MM.1S (cell line): ENCODE measurements at regions not wholly inside any gene's neighbourhood (a gene's known extent, or its start where the extent isn't known, plus 50 kb on each side); places are given as distances from the start of the nearest gene placed in this dataset.

ENCODE experiments used
- DNase-seq: peaks from one replicate; pipeline ENCODE4 v3.0.0-alpha.2; 2015
- H2AFZ ChIP-seq: fragments of 300-600 bp; sonication (generic); 2 replicates; pipeline ENCODE4 v1.6.0; 2016; ENCODE audit warnings: antibody characterized with exemption, low read length
- H3F3A ChIP-seq: fragments of 300-600 bp; sonication (generic); 2 replicates; pipeline ENCODE4 v1.6.1; 2016; ENCODE audit warnings: mild to moderate bottlenecking, antibody characterized with exemption, low read length, moderate library complexity, mixed read lengths; ENCODE audit not compliant: insufficient read depth
- H3K27ac ChIP-seq: fragments of 300-600 bp; sonication (generic); 2 replicates; pipeline ENCODE4 v1.5.1; 2016; ENCODE audit warnings: mild to moderate bottlenecking, low read length
- H3K27me3 ChIP-seq: fragments of 300-600 bp; sonication (generic); replicated peaks from 2 replicates; pipeline ENCODE4 v1.6.0; 2016; ENCODE audit warnings: low read length; ENCODE audit not compliant: insufficient read depth
- H3K36me3 ChIP-seq: fragments of 300-600 bp; sonication (generic); replicated peaks from 2 replicates; pipeline ENCODE4 v1.6.1; 2016; ENCODE audit warnings: mild to moderate bottlenecking, low read length, mixed read lengths; ENCODE audit not compliant: insufficient read depth
- H3K4me1 ChIP-seq: fragments of 300-600 bp; sonication (generic); 2 replicates; pipeline ENCODE4 v1.6.1; 2016; ENCODE audit warnings: low read length, mixed read lengths
- H3K4me2 ChIP-seq: fragments of 300-600 bp; sonication (generic); 2 replicates; pipeline ENCODE4 v1.6.0; 2016; ENCODE audit warnings: low read depth, low read length
- H3K4me3 ChIP-seq: fragments of 300-600 bp; sonication (generic); 2 replicates; pipeline ENCODE4 v1.5.1; 2016; ENCODE audit warnings: low read length, mixed read lengths
- H3K79me2 ChIP-seq: fragments of 300-600 bp; sonication (generic); 2 replicates; pipeline ENCODE4 v1.6.1; 2016; ENCODE audit warnings: mixed run types, low read length, mixed read lengths
- H3K9ac ChIP-seq: fragments of 300-600 bp; sonication (generic); 2 replicates; pipeline ENCODE4 v1.6.1; 2016; ENCODE audit warnings: low read length, mixed read lengths
- H3K9me2 ChIP-seq: fragments of 300-600 bp; sonication (generic); replicated peaks from 2 replicates; pipeline ENCODE4 v1.6.1; 2016; ENCODE audit warnings: mild to moderate bottlenecking, low read length, mixed read lengths; ENCODE audit not compliant: insufficient read depth
- H3K9me3 ChIP-seq: fragments of 300-600 bp; sonication (generic); replicated peaks from 2 replicates; pipeline ENCODE4 v1.6.1; 2016; ENCODE audit warnings: mild to moderate bottlenecking, low read length, mixed read lengths; ENCODE audit not compliant: insufficient read depth
- H4K20me1 ChIP-seq: fragments of 300-600 bp; sonication (generic); 2 replicates; pipeline ENCODE4 v1.6.1; 2016; ENCODE audit warnings: mild to moderate bottlenecking, low read length, moderate library complexity, mixed read lengths; ENCODE audit not compliant: insufficient read depth
- CTCF ChIP-seq: fragments of 300-600 bp; sonication (generic); IDR thresholded peaks from 2 replicates; pipeline ENCODE4 v1.5.1; 2016; ENCODE audit warnings: antibody characterized with exemption, low read length, mixed read lengths
- EZH2 ChIP-seq: fragments of 300-600 bp; sonication (generic); optimal IDR thresholded peaks from 2 replicates; pipeline ENCODE3; 2017; ENCODE audit warnings: low read depth, mild to moderate bottlenecking, antibody characterized with exemption, low read length, mixed read lengths
- EZH2phosphoT487 ChIP-seq: fragments of 300-600 bp; sonication (generic); IDR thresholded peaks from 2 replicates; pipeline ENCODE4 v1.6.1; 2018; ENCODE audit warnings: antibody characterized with exemption, low read length

GRCh38 chr6:2509711-2510110, 241.0 kb downstream of the MYLK4 start:
- Histone ChIP-seq H3K4me1 (no peaks in the 10 kb centered on the region), H3K4me3 (no peak overlapping the region), H3K27ac (no peak overlapping the region), H4K20me1 (no peaks in the 10 kb centered on the region), H3K9me3 (no peaks in the 10 kb centered on the region), H3F3A (no peaks in the 10 kb centered on the region), H3K9me2 (no peaks in the 10 kb centered on the region), H3K36me3 (no peaks in the 10 kb centered on the region), H3K9ac (no peak overlapping the region), H3K4me2 (no peak overlapping the region), H3K79me2 (no peaks in the 10 kb centered on the region), H2AFZ (no peak overlapping the region), H3K27me3 (peaks cover 5% of the 10 kb centered on the region; the same call in 1 of the 2 replicates)
- TF ChIP-seq EZH2phosphoT487 = no peak
- TF ChIP-seq CTCF = no peak
- no peak for TF ChIP-seq EZH2
- no peak for DNase-seq

- no peak overlapping the region for H2AFZ ChIP-seq
- no peaks in the 10 kb centered on the region for H4K20me1 ChIP-seq
- no peaks in the 10 kb centered on the region for H3K79me2 ChIP-seq
- no peak overlapping the region for H3K4me3 ChIP-seq
- H3K9me2 ChIP-seq = no peaks in the 10 kb centered on the region
- H3F3A ChIP-seq = no peaks in the 10 kb centered on the region
- TF ChIP-seq CTCF (no peak), EZH2 (no peak)
- H3K9me3 ChIP-seq = no peaks in the 10 kb centered on the region
- no peaks in the 10 kb centered on the region for H3K4me1 ChIP-seq
- H3K9ac ChIP-seq = no peak overlapping the region
- H3K27ac ChIP-seq = no peak overlapping the region
- no peak overlapping the region for H3K4me2 ChIP-seq
- DNase-seq = no peak
- H3K36me3 ChIP-seq = no peaks in the 10 kb centered on the region
- peaks cover 5% of the 10 kb centered on the region; the same call in 1 of the 2 replicates for H3K27me3 ChIP-seq
Measured at GRCh38 chr6:2508071-2508470, 242.7 kb downstream of the MYLK4 start.

- Histone ChIP-seq H2AFZ (no peak overlapping the region), H3K27me3 (peaks cover 5% of the 10 kb centered on the region; the same call in 1 of the 2 replicates), H4K20me1 (no peaks in the 10 kb centered on the region)
Measured at GRCh38 chr6:2507521-2508037, 243.1 kb downstream of the MYLK4 start.

GRCh38 chr6:2507016-2507415, 243.7 kb downstream of the MYLK4 start:
- Histone ChIP-seq H4K20me1 (no peaks in the 10 kb centered on the region), H3K36me3 (no peaks in the 10 kb centered on the region), H3K9me3 (no peaks in the 10 kb centered on the region), H3K79me2 (no peaks in the 10 kb centered on the region), H3F3A (no peaks in the 10 kb centered on the region), H3K4me2 (no peak overlapping the region), H3K4me3 (no peak overlapping the region), H3K27ac (no peak overlapping the region), H3K9ac (no peak overlapping the region), H2AFZ (no peak overlapping the region), H3K27me3 (peaks cover 5% of the 10 kb centered on the region; the same call in 1 of the 2 replicates), H3K9me2 (no peaks in the 10 kb centered on the region), H3K4me1 (no peaks in the 10 kb centered on the region)
- DNase-seq = no peak
- no peak for TF ChIP-seq EZH2phosphoT487
- TF ChIP-seq CTCF = no peak

More at GRCh38 chr6:2507521-2508037, 243.1 kb downstream of the MYLK4 start:
- H3K4me3 ChIP-seq = no peak overlapping the region
- TF ChIP-seq EZH2phosphoT487 (no peak), EZH2 (no peak)
- no peak overlapping the region for H3K9ac ChIP-seq
- H3K79me2 ChIP-seq = no peaks in the 10 kb centered on the region
- no peak for DNase-seq
- no peaks in the 10 kb centered on the region for H3K36me3 ChIP-seq
- no peak overlapping the region for H3K27ac ChIP-seq
- no peaks in the 10 kb centered on the region for H3K9me2 ChIP-seq
- H3K4me2 ChIP-seq = no peak overlapping the region
- no peaks in the 10 kb centered on the region for H3K9me3 ChIP-seq
- no peaks in the 10 kb centered on the region for H3K4me1 ChIP-seq
- no peaks in the 10 kb centered on the region for H3F3A ChIP-seq
